AG10803 (cell line): ENCODE measurements at regions not wholly inside any gene's neighbourhood (a gene's known extent, or its start where the extent isn't known, plus 50 kb on each side); places are given as distances from the start of the nearest gene placed in this dataset.
"Not testable (repeated sequence)": the region's sequence is repeated elsewhere in the genome, so short reads cannot be mapped to it uniquely, and the experiment has no call there.

ENCODE experiments used
- DNase-seq: peaks from one replicate; pipeline ENCODE4 v3.0.0; 2010; ENCODE audit warnings: low read depth
- H3K4me3 ChIP-seq: 2 replicates; pipeline ENCODE4 v1.5.1; 2011; ENCODE audit warnings: mild to moderate bottlenecking, low read length, control low read depth
- CTCF ChIP-seq: conservative IDR thresholded peaks from 2 replicates; pipeline ENCODE4 v1.5.1; 2011; ENCODE audit warnings: mild to moderate bottlenecking, low read length, control low read depth, inconsistent platforms

DNA sequence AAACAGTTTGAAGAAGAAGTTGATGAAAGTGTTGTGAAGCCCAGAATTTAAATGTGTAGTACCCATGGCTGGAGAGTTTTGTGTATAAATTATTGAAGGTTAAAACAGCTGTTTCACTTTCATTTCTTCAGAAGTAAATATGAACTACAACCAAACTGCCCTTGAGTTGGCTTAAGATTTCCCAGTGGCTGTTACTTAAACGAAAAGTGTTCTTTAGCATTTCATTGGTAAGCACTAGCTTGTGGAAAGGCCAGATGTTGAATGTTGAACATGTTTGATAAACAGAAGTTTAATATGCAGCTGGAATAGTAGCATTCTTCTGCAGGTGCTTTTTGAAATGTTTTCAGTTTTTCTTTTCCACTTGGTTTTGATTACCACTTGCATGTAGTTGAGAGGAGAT, 83.2 kb upstream of the TNRC6B start:
- no peak for TF ChIP-seq CTCF
- DNase-seq, result peak; percentile 3
- no peak overlapping the region for H3K4me3 ChIP-seq

GRCh38 chr22:40099887-40100286, 77.8 kb upstream of the TNRC6B start:
- DNase-seq, result not testable (repeated sequence)

GRCh38 chr22:40105755-40106154, 72.0 kb upstream of the TNRC6B start:
- no peak for TF ChIP-seq CTCF
- DNase-seq, result no peak
- H3K4me3 ChIP-seq, result no peak overlapping the region

More at GRCh38 chr22:40099887-40100286, 77.8 kb upstream of the TNRC6B start:
- H3K4me3 ChIP-seq, result not testable (repeated sequence)

GRCh38 chr22:40107244-40107643, 70.5 kb upstream of the TNRC6B start:
- peak overlapping the region; percentile 43 for H3K4me3 ChIP-seq
- TF ChIP-seq CTCF, result no peak
- no peak for DNase-seq

DNA sequence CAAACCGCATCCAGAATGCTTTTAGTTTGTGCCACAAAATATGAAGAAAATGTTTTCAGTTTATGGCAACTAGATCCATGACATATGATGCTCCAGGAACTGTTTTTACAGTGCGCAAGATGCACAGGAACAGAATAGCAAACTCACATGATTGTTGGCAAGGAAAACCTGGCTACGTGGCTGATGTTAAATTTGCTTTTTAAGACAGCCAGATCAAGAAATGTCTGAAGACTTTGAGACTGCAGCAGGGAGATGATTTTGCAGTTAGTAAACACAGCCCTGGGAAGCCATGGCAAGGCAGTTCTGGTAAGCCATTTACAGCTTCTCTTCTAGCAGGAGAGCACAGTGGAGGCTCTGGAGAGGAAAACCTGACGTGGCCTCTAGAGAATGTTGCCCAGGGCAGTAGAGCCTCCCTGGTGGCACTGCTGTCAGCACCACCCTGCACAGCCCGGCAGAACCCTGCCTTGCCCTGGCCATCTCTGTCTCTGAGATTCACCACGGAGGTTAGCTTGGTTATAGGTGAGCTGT, 69.8 kb upstream of the TNRC6B start:
- DNase-seq, result peak; percentile 72
- H3K4me3 ChIP-seq, result peak overlapping the region; percentile 43
- TF ChIP-seq CTCF, result peak; percentile 24

GRCh38 chr22:40108396-40108795, 69.3 kb upstream of the TNRC6B start:
- no peak for DNase-seq
- no peak for TF ChIP-seq CTCF
- peak overlapping the region; percentile 43 for H3K4me3 ChIP-seq

DNA sequence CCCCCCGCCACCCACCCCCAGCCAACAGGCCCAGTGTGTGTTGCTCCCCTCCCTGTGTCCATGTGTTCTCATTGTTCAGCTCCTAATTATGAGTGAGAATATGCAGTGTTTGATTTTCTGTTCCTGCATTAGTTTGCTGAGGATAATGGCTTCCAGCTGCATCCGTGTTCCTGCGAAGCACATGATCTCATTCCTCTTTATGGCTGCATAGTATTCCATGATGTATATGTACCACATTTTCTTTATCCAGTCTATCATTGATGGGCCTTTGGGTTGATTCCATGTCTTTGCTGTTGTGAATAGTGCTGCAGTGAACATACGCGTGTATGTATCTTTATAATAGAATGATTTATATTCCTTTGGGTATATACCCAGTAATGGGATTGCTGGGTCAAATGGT, 68.8 kb upstream of the TNRC6B start:
- H3K4me3 ChIP-seq, DNase-seq: not testable (repeated sequence)

DNA sequence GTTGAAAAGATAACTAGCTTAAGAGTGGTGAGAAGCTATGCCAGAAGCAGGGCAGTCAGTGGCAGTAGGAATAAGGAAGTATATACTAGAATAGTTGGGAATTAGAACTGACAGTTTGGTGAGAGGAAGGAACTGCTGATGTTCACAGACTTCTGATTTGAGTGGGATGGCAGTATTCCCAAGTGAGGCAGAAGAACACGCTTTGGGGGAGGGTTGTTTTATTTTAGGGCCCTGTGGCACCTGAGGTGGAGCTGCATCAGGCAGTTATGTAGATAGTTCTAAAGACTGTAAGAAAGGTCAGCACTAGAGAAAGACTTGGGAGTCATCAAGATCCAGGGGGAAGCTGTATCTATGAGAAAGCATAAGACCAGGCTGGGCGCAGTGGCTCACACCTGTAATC, 66.3 kb upstream of the TNRC6B start:
- DNase-seq, result no peak
- H3K4me3 ChIP-seq, result no peak overlapping the region
- no peak for TF ChIP-seq CTCF
